ENCODE measurements at regions not wholly inside any gene's neighbourhood (a gene's known extent, or its start where the extent isn't known, plus 50 kb on each side); places are given as distances from the start of the nearest gene placed in this dataset.
A peak's percentile ranks its signal among the peaks of the same experiment; 100 is the strongest.

GRCh38 chr9:115262477-115262876 is 144.5 kb upstream of the TNC start:
- TF ChIP-seq, protein P1, sequence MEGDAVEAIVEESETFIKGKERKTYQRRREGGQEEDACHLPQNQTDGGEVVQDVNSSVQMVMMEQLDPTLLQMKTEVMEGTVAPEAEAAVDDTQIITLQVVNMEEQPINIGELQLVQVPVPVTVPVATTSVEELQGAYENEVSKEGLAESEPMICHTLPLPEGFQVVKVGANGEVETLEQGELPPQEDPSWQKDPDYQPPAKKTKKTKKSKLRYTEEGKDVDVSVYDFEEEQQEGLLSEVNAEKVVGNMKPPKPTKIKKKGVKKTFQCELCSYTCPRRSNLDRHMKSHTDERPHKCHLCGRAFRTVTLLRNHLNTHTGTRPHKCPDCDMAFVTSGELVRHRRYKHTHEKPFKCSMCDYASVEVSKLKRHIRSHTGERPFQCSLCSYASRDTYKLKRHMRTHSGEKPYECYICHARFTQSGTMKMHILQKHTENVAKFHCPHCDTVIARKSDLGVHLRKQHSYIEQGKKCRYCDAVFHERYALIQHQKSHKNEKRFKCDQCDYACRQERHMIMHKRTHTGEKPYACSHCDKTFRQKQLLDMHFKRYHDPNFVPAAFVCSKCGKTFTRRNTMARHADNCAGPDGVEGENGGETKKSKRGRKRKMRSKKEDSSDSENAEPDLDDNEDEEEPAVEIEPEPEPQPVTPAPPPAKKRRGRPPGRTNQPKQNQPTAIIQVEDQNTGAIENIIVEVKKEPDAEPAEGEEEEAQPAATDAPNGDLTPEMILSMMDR (IDR thresholded peaks at IDR 0.05; ENCODE audit: insufficient read depth, low read depth, low read length): no peak

DNA sequence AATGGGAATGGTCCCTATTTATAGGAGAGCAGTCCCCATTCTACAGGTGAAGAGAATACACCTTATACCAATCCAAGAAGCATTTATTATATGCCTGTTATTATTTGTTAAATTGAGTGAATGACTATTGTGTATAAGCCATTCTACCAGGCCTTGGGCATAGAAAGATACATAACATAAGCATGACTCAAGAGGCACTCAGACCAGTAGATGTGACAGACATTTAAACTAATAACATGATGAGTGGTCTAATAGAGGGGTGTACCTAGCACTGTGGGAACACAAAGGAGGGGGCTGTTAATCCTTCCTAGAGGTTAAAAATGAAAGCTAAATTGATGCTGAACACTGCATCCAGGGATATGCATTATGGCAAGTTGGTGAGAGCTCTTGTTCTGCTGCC is 145.0 kb upstream of the TNC start:
- TF ChIP-seq, protein P1 (IDR thresholded peaks at IDR 0.05; ENCODE audit: insufficient read depth, low read depth, low read length): no peak
- DNase-seq (ENCODE audit: low read depth): no peak
- no peak overlapping the region for H3K4me3 ChIP-seq (ENCODE audit: low read depth, low read length)

More at GRCh38 chr9:115262477-115262876, 144.5 kb upstream of the TNC start:
- H3K4me3 ChIP-seq (ENCODE audit: low read depth, low read length): no peak overlapping the region
- DNase-seq (ENCODE audit: low read depth): peak; percentile 90

- TF ChIP-seq, protein P1 (IDR thresholded peaks at IDR 0.05; ENCODE audit: insufficient read depth, low read depth, low read length): no peak
- no peak overlapping the region for H3K4me3 ChIP-seq (ENCODE audit: low read depth, low read length)
- peak; percentile 43 for DNase-seq (ENCODE audit: low read depth)
These were observed 145.6 kb upstream of the TNC start for GRCh38 chr9:115263371-115264075.

DNA sequence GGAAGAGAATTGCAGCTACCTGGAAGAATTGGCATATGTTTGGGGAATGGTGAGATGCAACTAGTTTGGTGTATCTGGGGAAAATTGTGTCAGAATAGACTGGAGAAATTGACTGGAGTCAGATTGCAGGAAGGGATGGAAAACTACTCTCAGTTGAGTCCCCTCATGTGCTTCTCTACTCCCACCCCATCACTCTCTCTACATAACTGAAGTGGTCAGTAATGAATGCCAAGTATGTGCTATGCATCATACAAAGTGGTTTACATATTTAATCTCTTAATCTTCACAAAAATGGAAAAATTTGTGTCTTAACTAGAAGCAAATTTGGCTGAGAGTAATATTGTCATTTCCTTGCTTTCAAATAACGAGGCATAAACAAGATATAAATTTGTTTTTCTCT is 146.4 kb upstream of the TNC start:
- no peak overlapping the region for H3K4me3 ChIP-seq (ENCODE audit: low read depth, low read length)
- TF ChIP-seq, protein P1 (IDR thresholded peaks at IDR 0.05; ENCODE audit: insufficient read depth, low read depth, low read length): no peak
- peak; percentile 52 for DNase-seq (ENCODE audit: low read depth)

DNA sequence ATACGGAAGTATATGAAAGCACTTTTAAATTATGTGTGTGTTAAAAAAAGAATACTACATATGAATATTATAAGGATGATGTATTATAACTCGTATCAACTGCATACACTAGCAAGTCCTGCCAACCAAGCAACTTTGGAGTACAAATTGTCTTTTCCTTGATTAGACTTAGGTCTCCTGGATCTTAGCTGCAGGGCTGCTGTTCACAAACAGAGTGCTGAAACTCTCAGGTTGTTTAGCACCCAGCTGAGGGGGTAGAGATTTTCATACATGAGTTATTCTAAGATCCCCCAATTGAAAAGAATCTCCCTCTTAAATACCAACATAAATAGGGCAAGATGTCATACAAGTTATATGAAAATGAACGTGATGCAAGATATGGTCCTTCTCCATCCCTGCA is 149.8 kb upstream of the TNC start:
- TF ChIP-seq, protein P1 (IDR thresholded peaks at IDR 0.05; ENCODE audit: insufficient read depth, low read depth, low read length): no peak

GRCh38 chr9:115275753-115276152 is 157.8 kb upstream of the TNC start:
- TF ChIP-seq, protein P1 (IDR thresholded peaks at IDR 0.05; ENCODE audit: insufficient read depth, low read depth, low read length): no peak
- no peak overlapping the region for H3K4me3 ChIP-seq (ENCODE audit: low read depth, low read length)
- no peak for DNase-seq (ENCODE audit: low read depth)

More for the DNA sequence above, 149.8 kb upstream of the TNC start:
- H3K4me3 ChIP-seq (ENCODE audit: low read depth, low read length): no peak overlapping the region
- DNase-seq (ENCODE audit: low read depth): peak; percentile 39

GRCh38 chr9:115276621-115277020 is 158.7 kb upstream of the TNC start:
- no peak overlapping the region for H3K4me3 ChIP-seq (ENCODE audit: low read depth, low read length)
- no peak for DNase-seq (ENCODE audit: low read depth)
- TF ChIP-seq, protein P1 (IDR thresholded peaks at IDR 0.05; ENCODE audit: insufficient read depth, low read depth, low read length): no peak
